ENCODE measurements at regions not wholly inside any gene's neighbourhood (a gene's known extent, or its start where the extent isn't known, plus 50 kb on each side); places are given as distances from the start of the nearest gene placed in this dataset.

DNA sequence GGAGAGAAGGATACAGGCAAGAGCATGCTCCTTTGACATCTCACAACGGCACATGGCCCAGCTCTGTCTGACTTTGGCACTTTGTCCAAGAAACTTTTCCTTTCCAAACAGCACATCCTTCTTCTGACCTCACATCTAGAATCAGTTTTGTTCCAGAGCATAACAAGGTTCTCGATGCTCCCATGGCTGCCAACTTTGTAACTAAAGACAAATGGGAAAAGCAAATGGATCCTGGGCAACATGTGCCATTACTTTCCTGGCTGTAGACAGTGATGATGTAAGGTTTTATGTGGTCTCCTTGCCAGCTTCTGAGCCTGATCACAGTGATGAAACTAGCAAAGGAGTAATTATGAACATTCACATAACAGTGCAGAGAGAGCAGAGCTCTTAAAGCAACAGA lies 171.8 kb upstream of the C1orf87 start:
- ChIA-PET POLR2A (no interaction called here), RAD21 (ENCODE audit: low non-redundant PET in 1 of 2, low total read pairs in 2 of 2, uncharacterized antibody in 2 of 2, unreplicated experiment in 2 of 2) (no interaction called here), CTCF (no interaction called here)
- Histone ChIP-seq H3K79me2 (ENCODE audit: insufficient read depth, low read length) (no peaks in the 10 kb centered on the region), H3K27ac (ENCODE audit: low read depth, low read length) (no peak overlapping the region), H3K27me3 (ENCODE audit: insufficient read depth, low read length) (no peaks in the 10 kb centered on the region), H3K9me2 (ENCODE audit: insufficient read depth) (no peaks in the 10 kb centered on the region), H3K4me2 (ENCODE audit: low read length) (no peak overlapping the region), H3K4me3 (replicated peaks in 1 of 2; ENCODE audit: low read depth in 1 of 2, low read length in 2 of 2) (no peak overlapping the region), H3K36me3 (ENCODE audit: control insufficient read depth in 1 of 2, insufficient read depth in 2 of 2, low read length in 2 of 2) (no peaks in the 10 kb centered on the region), H3K9me3 (ENCODE audit: control insufficient read depth in 1 of 2, insufficient read depth in 1 of 2, low read depth in 1 of 2, low read length in 2 of 2) (no peaks in the 10 kb centered on the region), H3K9ac (ENCODE audit: low read length) (no peak overlapping the region), H4K20me1 (ENCODE audit: insufficient read depth) (no peaks in the 10 kb centered on the region), H2AFZ (ENCODE audit: low read depth, low read length, poor library complexity, severe bottlenecking) (no peak overlapping the region), H3K4me1 (ENCODE audit: control insufficient read depth in 1 of 2, insufficient read depth in 2 of 2, low read length in 2 of 2) (no peaks in the 10 kb centered on the region)
- intact Hi-C loops (cut with micrococcal nuclease), result no loop called here
- TF ChIP-seq ATF3 (IDR thresholded peaks at IDR 0.05), result no peak
- TF ChIP-seq FOSL1 (IDR thresholded peaks at IDR 0.05; ENCODE audit: low read depth), result no peak
- no peak for TF ChIP-seq EGR1 (IDR thresholded peaks at IDR 0.05; ENCODE audit: low read depth)
- TF ChIP-seq POLR2AphosphoS5 (IDR thresholded peaks at IDR 0.05; ENCODE audit: low read depth, low read length), result no peak
- no peak for TF ChIP-seq EZH2phosphoT487 (IDR thresholded peaks at IDR 0.05; ENCODE audit: borderline replicate concordance)
- TF ChIP-seq ZFX (IDR thresholded peaks at IDR 0.05), result no peak
- TF ChIP-seq, protein P1, sequence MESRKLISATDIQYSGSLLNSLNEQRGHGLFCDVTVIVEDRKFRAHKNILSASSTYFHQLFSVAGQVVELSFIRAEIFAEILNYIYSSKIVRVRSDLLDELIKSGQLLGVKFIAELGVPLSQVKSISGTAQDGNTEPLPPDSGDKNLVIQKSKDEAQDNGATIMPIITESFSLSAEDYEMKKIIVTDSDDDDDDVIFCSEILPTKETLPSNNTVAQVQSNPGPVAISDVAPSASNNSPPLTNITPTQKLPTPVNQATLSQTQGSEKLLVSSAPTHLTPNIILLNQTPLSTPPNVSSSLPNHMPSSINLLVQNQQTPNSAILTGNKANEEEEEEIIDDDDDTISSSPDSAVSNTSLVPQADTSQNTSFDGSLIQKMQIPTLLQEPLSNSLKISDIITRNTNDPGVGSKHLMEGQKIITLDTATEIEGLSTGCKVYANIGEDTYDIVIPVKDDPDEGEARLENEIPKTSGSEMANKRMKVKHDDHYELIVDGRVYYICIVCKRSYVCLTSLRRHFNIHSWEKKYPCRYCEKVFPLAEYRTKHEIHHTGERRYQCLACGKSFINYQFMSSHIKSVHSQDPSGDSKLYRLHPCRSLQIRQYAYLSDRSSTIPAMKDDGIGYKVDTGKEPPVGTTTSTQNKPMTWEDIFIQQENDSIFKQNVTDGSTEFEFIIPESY (IDR thresholded peaks at IDR 0.05; ENCODE audit: extremely low read depth, insufficient replicate concordance, low read length), result no peak
- no peak for TF ChIP-seq SIN3A (IDR thresholded peaks at IDR 0.05; ENCODE audit: low read depth)
- no peak for TF ChIP-seq SRF (IDR thresholded peaks at IDR 0.05; ENCODE audit: low read depth)
- no peak for TF ChIP-seq POLR2A (IDR thresholded peaks at IDR 0.05; ENCODE audit: borderline replicate concordance, extremely low read depth, insufficient read depth, insufficient read length)
- TF ChIP-seq RAD21 (IDR thresholded peaks at IDR 0.05; ENCODE audit: low read depth), result no peak
- no peak for TF ChIP-seq YY1 (IDR thresholded peaks at IDR 0.05; ENCODE audit: extremely low read depth, insufficient replicate concordance, low read depth, low read length)
- TF ChIP-seq, protein P2, sequence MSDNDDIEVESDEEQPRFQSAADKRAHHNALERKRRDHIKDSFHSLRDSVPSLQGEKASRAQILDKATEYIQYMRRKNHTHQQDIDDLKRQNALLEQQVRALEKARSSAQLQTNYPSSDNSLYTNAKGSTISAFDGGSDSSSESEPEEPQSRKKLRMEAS (IDR thresholded peaks at IDR 0.05), result no peak
- BruUV-seq (replicated peaks), result no TSS peak
- ATAC-seq, result no peak
- no peak for DNase-seq (ENCODE audit: low read depth, low spot score)

Data from HCT116 (cell line).